Osteocyte (in vitro differentiated cells): ENCODE measurements at regions not wholly inside any gene's neighbourhood (a gene's known extent, or its start where the extent isn't known, plus 50 kb on each side); places are given as distances from the start of the nearest gene placed in this dataset.

Experiments
- DNase-seq: peaks from one replicate; pipeline ENCODE4 v3.0.0; 2021; ENCODE audit warnings: mixed read lengths; ENCODE audit not compliant: unreplicated experiment; ENCODE audit errors: extremely low spot score
- H3K27ac Mint-ChIP-seq: one replicate; pipeline ENCODE4 v1.8.0; 2021; ENCODE audit warnings: mild to moderate bottlenecking, mixed read lengths; ENCODE audit not compliant: unreplicated experiment
- H3K27me3 Mint-ChIP-seq: one replicate; pipeline ENCODE4 v1.8.0; 2021; ENCODE audit warnings: mixed read lengths; ENCODE audit not compliant: unreplicated experiment
- H3K36me3 Mint-ChIP-seq: one replicate; pipeline ENCODE4 v1.8.0; 2021; ENCODE audit warnings: mixed read lengths; ENCODE audit not compliant: unreplicated experiment
- H3K4me1 Mint-ChIP-seq: one replicate; pipeline ENCODE4 v1.8.0; 2021; ENCODE audit warnings: mixed read lengths; ENCODE audit not compliant: unreplicated experiment
- H3K4me3 Mint-ChIP-seq: one replicate; pipeline ENCODE4 v1.8.0; 2021; ENCODE audit warnings: mild to moderate bottlenecking, moderate library complexity, mixed read lengths; ENCODE audit not compliant: unreplicated experiment
- H3K9me3 Mint-ChIP-seq: one replicate; pipeline ENCODE4 v1.8.0; 2021; ENCODE audit warnings: mixed read lengths; ENCODE audit not compliant: unreplicated experiment
- TF ChIP-seq, protein P1 (sequence below): fragments of 200-600 bp; sonication (generic); IDR thresholded peaks from 2 replicates; pipeline ENCODE4 v1.5.0; 2021; ENCODE audit warnings: antibody characterized with exemption, mild to moderate bottlenecking, moderate library complexity

DNA sequence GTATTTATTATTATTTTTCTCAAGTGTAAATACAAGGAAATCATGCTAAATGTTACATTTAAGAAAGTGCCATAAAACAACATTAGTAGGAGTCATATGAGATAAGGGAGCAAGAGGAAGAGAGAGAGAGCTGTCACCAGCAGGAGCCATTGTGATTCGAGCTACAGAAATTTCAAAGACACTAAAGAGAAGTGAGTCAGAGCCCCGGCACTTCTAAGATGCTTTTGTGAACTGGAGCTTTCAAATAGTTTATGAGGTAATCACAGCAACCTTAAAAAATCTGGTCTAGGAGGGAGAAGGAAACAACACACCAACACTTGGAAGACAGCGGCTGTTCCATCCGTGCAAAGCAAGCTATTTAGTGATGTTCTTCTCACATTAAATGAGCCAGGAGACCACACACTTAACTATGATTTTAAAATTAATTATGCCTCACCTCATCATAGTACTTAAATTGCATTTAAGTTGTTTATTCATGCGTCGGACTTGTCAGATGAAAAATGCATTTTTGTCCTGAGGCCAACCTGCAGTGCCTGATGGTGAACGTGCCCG is 382.7 kb upstream of the SALL3 start:
- TF ChIP-seq, protein P1, sequence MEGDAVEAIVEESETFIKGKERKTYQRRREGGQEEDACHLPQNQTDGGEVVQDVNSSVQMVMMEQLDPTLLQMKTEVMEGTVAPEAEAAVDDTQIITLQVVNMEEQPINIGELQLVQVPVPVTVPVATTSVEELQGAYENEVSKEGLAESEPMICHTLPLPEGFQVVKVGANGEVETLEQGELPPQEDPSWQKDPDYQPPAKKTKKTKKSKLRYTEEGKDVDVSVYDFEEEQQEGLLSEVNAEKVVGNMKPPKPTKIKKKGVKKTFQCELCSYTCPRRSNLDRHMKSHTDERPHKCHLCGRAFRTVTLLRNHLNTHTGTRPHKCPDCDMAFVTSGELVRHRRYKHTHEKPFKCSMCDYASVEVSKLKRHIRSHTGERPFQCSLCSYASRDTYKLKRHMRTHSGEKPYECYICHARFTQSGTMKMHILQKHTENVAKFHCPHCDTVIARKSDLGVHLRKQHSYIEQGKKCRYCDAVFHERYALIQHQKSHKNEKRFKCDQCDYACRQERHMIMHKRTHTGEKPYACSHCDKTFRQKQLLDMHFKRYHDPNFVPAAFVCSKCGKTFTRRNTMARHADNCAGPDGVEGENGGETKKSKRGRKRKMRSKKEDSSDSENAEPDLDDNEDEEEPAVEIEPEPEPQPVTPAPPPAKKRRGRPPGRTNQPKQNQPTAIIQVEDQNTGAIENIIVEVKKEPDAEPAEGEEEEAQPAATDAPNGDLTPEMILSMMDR, result no peak
- no peak for DNase-seq
- Mint-ChIP-seq H3K9me3 (peaks cover 67% of the 10 kb centered on the region), H3K27ac (no peak overlapping the region), H3K4me3 (no peak overlapping the region), H3K4me1 (no peaks in the 10 kb centered on the region), H3K36me3 (no peaks in the 10 kb centered on the region), H3K27me3 (no peaks in the 10 kb centered on the region)

DNA sequence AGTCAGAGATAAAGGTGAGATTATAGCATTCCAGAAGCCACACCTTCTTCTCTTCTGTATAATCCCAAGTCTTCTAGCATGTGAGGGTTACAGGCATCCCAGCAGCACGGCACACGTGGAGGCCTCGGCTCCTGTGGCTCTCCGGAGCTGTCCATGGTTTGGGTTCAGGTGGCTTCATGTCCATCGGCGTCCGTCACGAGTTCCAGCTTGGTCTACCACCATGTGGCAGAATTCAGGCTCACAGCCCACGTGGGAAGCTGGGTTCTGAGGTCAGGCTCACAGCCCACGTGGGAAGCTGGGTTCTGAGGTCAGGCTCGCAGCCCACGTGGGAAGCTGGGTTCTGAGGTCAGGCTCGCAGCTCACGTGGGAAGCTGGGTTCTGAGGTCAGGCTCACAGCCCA is 378.3 kb upstream of the SALL3 start:
- peaks cover 58% of the 10 kb centered on the region for H3K9me3 Mint-ChIP-seq
- H3K36me3 Mint-ChIP-seq, result no peaks in the 10 kb centered on the region
- H3K4me3 Mint-ChIP-seq, result no peak overlapping the region
- DNase-seq, result peak; percentile 77
- no peaks in the 10 kb centered on the region for H3K27me3 Mint-ChIP-seq
- no peak overlapping the region for H3K27ac Mint-ChIP-seq
- H3K4me1 Mint-ChIP-seq, result no peaks in the 10 kb centered on the region
- TF ChIP-seq, protein P1, result no peak

DNA sequence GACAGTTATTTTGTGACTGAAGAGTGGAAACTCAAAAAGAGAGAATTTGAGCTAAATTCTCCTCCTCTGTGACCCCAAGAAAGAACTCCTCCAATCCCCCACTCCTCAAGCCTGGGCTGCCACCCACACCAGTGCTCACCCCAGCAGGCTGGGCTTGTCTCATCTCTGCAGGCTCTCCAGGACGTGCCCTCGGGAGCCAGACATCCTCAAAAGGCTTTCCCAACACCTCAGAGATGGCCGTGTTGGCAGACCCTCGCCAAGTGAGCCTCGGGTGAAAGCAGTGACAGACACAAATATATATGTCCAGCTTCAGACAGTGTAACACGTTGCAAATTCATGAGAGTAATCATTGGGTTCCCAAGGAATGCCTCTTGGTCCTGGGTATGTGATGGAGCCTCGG is 377.7 kb upstream of the SALL3 start:
- peak; percentile 68 for DNase-seq
- Mint-ChIP-seq H3K4me1 (no peaks in the 10 kb centered on the region), H3K9me3 (peaks cover 55% of the 10 kb centered on the region), H3K27me3 (no peaks in the 10 kb centered on the region), H3K36me3 (no peaks in the 10 kb centered on the region), H3K4me3 (no peak overlapping the region), H3K27ac (no peak overlapping the region)
- TF ChIP-seq, protein P1, result no peak

DNA sequence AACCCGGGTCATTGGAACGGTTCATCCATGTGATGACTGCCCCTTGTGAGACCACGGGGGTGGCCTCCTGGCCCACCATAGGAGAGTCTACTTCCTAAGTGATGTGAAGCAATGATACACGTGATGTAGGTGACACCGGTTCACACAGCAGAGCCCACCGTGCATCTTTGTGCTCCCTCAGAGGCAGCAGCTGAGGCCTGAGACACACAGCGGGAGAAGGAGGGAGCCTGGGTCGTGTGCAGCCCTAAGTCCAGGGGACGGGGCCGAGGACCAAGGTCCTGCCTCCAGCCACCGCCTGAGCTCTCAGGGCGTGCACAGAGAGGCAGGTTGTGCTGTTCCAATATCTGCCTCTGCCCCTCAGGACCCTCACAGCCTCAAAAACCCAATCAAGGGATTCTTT is 377.2 kb upstream of the SALL3 start:
- TF ChIP-seq, protein P1, result no peak
- DNase-seq, result peak; percentile 59
- Mint-ChIP-seq H3K4me3 (no peak overlapping the region), H3K27me3 (no peaks in the 10 kb centered on the region), H3K36me3 (no peaks in the 10 kb centered on the region), H3K4me1 (no peaks in the 10 kb centered on the region), H3K9me3 (peaks cover 54% of the 10 kb centered on the region), H3K27ac (no peak overlapping the region)

DNA sequence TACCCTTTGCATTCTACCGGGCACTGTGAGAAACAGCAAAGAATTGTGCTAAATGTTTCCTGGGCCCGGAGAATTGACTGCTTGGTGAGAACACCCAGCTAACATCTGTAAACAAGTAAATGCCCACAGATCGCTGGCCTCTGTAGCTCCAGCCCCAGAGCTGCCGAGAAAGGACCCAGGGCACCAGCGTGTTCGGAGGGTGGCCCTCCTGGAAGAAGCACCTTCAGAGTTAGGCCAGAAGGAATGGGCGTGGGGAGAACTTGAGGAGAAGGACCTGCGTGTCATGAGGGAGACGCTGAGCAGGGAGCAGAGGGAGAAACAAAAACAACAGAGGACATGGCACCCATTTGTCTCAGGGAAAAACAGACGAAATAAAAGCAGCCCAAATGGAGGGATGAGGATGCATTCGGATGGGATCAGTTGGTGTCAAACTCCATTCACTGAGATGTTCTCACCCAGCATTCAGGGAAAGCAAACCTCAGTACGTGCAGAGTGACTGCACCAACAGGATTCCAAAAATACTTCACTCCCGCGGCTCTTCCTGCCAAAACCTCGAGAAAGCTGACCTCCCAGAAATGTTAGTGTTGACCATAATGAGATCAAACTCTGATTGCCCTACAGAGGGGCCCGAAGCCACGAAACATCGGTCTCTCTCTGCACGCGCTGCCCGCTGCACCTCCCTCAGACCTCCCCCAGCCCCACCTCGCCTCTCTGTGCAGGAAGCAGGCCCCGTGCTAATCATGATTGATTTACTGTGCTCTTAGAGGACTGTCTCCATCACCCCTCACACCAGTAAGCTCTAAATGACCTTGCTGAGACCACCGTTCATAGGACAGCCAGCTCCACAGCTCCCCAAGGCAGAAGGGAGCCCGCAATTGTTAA is 376.3 kb upstream of the SALL3 start:
- H3K4me1 Mint-ChIP-seq, result no peaks in the 10 kb centered on the region
- DNase-seq, result peak; percentile 68
- H3K9me3 Mint-ChIP-seq, result peaks cover 50% of the 10 kb centered on the region
- no peak overlapping the region for H3K4me3 Mint-ChIP-seq
- H3K27me3 Mint-ChIP-seq, result no peaks in the 10 kb centered on the region
- TF ChIP-seq, protein P1, result no peak
- H3K36me3 Mint-ChIP-seq, result no peaks in the 10 kb centered on the region
- no peak overlapping the region for H3K27ac Mint-ChIP-seq
